NT2/D1 (cell line): ENCODE measurements at regions not wholly inside any gene's neighbourhood (a gene's known extent, or its start where the extent isn't known, plus 50 kb on each side); places are given as distances from the start of the nearest gene placed in this dataset.
"Not testable (repeated sequence)": the region's sequence is repeated elsewhere in the genome, so short reads cannot be mapped to it uniquely, and the experiment has no call there.

ENCODE experiments used
- DNase-seq: peaks from one replicate; pipeline ENCODE4 v3.0.0-alpha.2; 2011; ENCODE audit warnings: low read depth, low spot score
- H3K27me3 ChIP-seq: 2 replicates; pipeline ENCODE4 v1.6.0; 2011; ENCODE audit warnings: mild to moderate bottlenecking; ENCODE audit not compliant: insufficient read length, insufficient read depth
- H3K36me3 ChIP-seq: 2 replicates; pipeline ENCODE4 v1.6.1; 2011; ENCODE audit warnings: mild to moderate bottlenecking, low read length, mixed read lengths; ENCODE audit not compliant: insufficient read depth, insufficient read length
- H3K4me1 ChIP-seq: 2 replicates; pipeline ENCODE4 v1.5.1; 2011; ENCODE audit not compliant: insufficient read depth, insufficient read length
- H3K4me3 ChIP-seq: 2 replicates; pipeline ENCODE4 v1.5.1; 2011; ENCODE audit warnings: low read depth; ENCODE audit not compliant: insufficient read length
- H3K9ac ChIP-seq: 2 replicates; pipeline ENCODE4 v1.6.0; 2011; ENCODE audit warnings: low read depth; ENCODE audit not compliant: insufficient read length
- H3K9me3 ChIP-seq: 2 replicates; pipeline ENCODE4 v1.5.1; 2011; ENCODE audit warnings: mild to moderate bottlenecking, low read length; ENCODE audit not compliant: insufficient read depth

DNA sequence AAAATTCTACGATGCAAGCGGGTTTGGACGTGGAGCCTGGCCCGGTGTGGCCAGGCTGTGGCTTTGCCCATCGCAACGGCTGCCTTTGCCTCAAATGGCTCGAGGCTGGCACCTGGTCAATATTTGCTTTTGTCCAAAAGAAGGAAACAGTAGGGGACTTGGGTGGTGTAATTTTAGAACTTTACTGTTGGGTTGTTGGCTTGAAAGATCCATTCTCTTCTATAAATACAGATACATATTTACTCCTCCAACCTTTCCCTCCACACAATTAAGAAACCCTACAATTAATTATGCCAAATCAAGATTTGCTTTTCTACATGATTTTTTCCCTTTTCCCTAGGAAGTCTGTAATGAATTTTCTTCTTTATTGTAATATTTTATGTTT is 249.0 kb upstream of the PLGLB2 start:
- not testable (repeated sequence) for H3K4me1 ChIP-seq, DNase-seq, H3K4me3 ChIP-seq, H3K9me3 ChIP-seq, H3K9ac ChIP-seq, H3K27me3 ChIP-seq, H3K36me3 ChIP-seq

DNA sequence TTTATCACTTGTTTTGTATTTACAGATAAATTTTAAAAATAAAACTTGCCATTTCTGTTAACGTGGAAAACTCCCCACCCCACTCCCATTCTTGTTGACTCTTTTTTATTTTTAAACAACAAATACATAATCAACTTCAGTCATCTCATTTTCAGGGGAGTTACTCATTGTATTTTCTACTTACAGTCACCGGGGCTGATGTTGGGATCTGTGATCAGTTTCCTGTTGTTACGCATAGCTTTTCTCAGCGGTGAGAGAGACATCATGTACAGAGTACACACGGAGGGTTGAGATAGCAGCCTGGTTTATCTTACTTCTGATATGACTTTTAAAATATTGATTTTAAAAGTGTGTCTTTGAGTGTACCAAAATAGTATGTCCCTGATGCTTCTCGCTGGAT is 248.0 kb upstream of the PLGLB2 start:
- DNase-seq, H3K4me3 ChIP-seq: not testable (repeated sequence)

DNA sequence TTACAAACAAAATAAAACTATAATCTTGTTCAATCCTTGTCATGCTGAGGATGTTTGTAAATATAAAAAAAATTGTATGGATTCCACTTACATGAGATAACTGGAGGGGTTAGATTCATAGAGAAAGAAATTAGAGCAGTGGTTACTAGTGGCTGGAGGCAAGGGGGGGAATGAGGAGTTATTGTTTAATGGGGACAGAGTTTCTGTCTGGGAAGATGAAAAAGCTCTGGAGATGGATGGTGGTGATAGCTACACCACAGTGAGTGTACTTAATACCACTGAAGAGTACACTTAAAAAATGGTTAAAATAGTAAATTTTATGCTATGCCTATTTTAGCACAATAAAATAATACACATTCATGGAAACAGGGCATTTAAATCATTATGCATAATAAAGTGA is 247.5 kb upstream of the PLGLB2 start:
- not testable (repeated sequence) for H3K4me3 ChIP-seq, H3K27me3 ChIP-seq, DNase-seq, H3K9me3 ChIP-seq, H3K4me1 ChIP-seq, H3K9ac ChIP-seq, H3K36me3 ChIP-seq

More for the DNA sequence above, 248.0 kb upstream of the PLGLB2 start:
- not testable (repeated sequence) for H3K9ac ChIP-seq, H3K4me1 ChIP-seq, H3K27me3 ChIP-seq, H3K36me3 ChIP-seq, H3K9me3 ChIP-seq

DNA sequence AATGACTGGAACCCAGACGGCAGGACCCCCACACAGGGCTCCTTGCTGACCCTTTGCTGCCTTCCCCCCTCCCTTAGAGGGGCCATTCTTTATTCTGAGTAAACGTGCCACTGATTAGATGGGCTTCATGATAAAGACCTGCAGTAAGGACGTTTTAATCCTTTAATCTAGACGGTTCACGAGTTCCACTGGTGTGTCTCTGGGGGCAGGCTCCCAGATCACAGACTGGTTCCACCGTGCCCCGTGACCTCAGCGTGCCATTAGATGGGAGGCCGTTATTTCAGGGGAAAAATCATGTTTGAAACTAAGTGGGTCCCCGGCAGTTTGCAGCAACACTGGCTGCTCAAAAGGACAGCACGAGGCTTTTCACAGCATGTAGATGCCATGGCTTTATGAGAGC is 246.9 kb upstream of the PLGLB2 start:
- H3K27me3 ChIP-seq, H3K4me3 ChIP-seq, DNase-seq, H3K9ac ChIP-seq, H3K9me3 ChIP-seq, H3K36me3 ChIP-seq, H3K4me1 ChIP-seq: not testable (repeated sequence)

DNA sequence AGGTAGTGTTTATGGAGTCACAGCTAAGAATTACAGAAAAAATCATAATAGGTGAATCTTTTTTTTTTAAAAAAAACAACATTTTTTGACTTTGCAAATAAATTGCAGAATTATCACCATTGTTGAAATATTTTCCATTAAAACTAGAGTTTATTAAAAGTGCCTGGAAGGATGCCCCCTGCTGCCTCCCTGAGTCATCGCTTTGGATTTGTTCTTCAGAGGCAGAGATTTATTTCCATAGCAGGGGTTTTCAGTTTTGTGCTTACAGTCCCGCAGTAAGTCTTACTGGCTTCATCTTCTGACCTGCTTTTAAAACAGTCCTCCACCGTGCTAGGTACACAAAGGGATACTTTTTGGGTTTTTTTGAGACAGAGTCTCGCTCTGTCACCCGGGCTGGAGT is 244.9 kb upstream of the PLGLB2 start:
- H3K27me3 ChIP-seq, H3K9me3 ChIP-seq, H3K9ac ChIP-seq, H3K36me3 ChIP-seq, H3K4me1 ChIP-seq, H3K4me3 ChIP-seq, DNase-seq: not testable (repeated sequence)

DNA sequence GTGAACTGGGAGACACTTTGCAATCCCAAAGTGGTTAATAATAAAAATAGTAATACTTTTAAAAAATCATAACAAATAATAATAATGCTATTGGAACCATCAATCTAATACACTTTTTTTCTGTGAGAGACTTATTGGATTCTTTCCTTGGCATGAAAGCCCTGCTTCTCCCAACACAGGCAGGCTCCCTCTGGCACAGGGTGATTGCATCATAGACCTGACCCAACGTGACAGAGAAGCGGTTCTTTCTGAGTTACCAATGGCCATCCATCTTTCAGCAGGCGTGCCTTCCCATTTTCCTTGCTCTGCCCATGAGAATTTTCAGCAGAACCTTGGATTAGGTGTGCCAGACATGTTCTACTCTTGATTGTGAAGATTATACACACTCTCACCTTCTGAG is 242.6 kb upstream of the PLGLB2 start:
- not testable (repeated sequence) for H3K36me3 ChIP-seq, DNase-seq, H3K4me1 ChIP-seq, H3K27me3 ChIP-seq, H3K9me3 ChIP-seq, H3K9ac ChIP-seq, H3K4me3 ChIP-seq

DNA sequence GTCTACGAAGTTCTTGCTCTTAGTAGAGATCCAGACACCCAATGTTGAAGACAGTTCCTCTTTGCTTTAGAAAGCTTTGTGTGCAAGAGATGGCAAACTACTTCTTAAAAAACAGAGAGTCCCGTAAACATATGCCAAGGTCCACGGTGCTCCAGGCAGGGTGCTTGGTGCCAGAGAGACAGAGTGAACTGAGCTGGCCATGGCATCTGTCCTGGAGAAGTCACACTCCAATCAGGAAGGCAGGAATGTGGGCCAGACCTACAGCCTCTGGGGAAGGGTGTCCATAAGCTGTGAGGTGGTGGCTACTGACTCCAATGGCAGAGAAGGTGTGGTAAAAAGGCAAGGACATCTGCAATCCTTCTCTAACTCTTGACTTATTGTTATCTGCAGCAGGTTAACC is 242.0 kb upstream of the PLGLB2 start:
- H3K9me3 ChIP-seq, H3K27me3 ChIP-seq, H3K4me3 ChIP-seq, H3K4me1 ChIP-seq, H3K9ac ChIP-seq, DNase-seq, H3K36me3 ChIP-seq: not testable (repeated sequence)

DNA sequence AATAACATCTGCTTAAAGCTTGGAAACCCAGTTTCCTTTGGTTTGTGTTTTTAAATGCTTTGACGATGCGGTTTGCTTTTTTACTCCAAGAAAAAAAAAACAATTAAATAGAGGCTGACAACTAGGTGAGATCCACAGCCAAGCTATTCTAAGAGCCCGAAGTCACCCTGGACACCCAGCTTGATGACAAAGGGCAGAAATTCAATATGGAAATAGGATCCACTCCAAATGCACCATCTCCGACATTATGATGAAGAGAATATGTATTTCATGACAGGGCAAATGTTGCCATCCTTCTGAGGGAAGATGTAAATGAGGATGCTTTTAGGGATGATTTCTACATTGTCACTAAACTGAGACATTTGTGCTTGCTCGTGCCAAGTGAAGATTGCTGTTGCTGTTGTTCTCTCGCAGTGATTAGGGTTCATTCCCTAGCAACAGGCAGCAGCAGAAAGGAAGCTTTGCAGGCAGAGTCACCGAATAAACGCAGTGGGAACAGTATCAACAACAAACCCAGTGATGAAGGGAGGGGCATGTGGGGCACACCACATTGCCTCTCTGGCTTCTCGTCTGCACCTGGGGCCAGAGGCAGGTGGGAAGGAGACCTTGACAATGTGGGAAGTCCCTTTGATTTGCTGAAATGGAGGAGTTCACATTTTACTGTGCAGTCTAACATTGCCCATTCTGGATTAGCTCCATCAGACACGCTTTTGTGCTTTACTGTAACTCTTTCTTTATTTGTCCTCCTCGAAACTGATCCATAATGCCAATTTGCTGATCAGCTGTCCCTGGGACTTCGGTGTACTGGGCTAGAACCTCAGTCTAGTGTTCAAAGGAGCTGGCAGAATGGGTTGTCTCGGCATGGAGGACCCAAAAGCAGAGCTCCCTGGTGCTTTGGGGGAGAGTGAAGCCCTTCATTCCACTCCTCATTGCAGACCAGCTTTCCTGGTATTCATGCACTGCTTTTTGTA is 240.2 kb upstream of the PLGLB2 start:
- DNase-seq, H3K9ac ChIP-seq, H3K4me3 ChIP-seq, H3K4me1 ChIP-seq, H3K9me3 ChIP-seq, H3K27me3 ChIP-seq, H3K36me3 ChIP-seq: not testable (repeated sequence)

DNA sequence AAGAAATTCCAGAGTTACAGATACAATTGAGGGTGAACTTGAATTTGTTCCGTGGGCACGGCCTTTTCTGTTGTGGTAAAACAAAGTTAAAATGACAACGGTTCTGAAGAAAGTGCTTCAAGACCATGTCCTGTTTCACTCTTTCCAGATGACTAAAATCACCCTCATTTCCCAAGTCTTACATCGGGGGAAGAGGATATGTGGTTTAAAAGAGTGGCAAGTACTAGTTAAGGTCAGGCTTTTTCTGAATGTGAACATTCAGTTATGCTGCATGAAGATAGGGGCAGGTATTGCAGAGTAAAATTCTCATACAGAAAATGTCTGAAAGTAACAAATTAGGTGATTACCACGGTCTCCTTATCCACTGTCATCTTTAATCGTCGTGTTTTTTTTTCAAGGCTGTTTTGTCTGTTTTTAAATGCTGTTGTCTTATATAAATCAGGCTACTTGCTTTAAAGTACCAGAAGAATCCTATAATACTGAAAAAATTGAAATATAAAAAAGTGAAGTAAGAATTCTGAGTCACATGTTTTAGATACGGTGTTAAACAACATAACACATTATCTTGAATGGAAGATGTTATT is 236.6 kb upstream of the PLGLB2 start:
- not testable (repeated sequence) for H3K9ac ChIP-seq, H3K4me3 ChIP-seq, H3K4me1 ChIP-seq, DNase-seq, H3K27me3 ChIP-seq, H3K9me3 ChIP-seq, H3K36me3 ChIP-seq

DNA sequence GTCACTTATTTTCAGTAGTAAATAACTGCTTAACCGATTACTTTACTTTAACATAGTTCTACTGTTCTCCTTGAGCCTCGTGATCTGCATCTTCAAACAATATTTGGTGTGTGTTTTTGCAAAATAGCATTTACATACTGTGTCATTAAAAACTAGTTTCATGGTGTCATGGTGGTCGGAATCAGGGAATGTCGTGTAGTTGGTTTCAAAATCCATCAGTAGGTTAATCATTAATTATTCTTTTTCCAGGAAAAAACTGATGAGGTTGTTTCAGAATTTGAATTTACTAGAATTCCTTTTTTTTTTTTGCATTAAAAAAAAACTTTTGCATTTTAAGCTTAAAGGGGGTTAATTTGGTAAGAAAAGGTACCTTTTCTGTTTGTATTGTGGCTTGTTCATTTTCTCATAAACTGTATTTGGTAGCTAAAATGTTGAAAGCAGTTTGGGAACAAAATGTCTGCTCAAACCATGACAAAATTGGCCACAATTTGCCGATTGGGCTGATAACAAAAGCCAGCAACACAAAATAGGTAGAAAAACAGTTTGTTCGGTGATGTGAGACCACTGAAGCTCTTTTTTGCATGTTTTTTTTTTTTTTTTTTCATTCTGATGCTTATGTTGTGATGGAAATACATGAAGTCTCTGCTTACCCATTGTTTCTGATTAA is 234.9 kb upstream of the PLGLB2 start:
- H3K9ac ChIP-seq, H3K9me3 ChIP-seq, H3K4me3 ChIP-seq, H3K4me1 ChIP-seq, DNase-seq, H3K36me3 ChIP-seq, H3K27me3 ChIP-seq: not testable (repeated sequence)

DNA sequence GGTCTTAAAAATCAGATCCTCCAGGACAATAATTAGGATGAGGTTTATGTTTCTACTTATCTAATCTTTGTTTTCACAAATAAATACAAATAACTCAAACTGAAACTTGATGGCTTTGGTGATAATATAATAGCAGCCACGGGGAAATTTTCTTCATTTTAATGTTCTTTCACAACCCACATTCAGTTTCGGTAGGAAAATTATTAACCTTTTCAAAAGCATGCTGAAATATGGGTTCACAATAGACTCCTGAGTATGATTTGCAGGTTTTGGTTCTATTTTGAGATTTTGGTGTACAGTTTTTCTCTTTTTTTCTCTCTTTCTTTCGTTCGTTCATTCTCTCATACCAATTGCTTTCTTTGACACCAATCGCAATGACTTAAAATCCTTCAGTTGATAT is 233.9 kb upstream of the PLGLB2 start:
- H3K27me3 ChIP-seq, H3K4me3 ChIP-seq, H3K9ac ChIP-seq, H3K4me1 ChIP-seq, H3K36me3 ChIP-seq, DNase-seq, H3K9me3 ChIP-seq: not testable (repeated sequence)

DNA sequence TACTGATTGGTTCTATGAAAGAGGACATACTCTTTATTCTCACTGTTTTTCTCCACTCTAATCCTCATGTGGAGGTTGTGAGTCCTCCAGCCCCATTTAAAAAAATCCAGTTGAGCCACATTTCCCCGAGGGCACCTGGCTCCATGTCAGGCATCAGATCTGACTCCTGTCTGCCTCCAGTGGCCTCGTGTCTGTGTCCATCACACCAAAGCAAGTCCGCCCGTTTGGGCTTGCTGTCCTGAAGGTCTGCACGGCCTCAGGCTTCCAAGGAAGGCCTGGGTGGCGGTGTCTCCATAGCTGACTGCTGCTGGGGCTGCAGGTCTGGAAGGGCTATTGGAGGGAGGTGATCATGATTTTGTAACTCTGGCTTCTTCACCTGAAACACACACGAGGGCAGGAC is 233.4 kb upstream of the PLGLB2 start:
- H3K36me3 ChIP-seq, H3K27me3 ChIP-seq, H3K9ac ChIP-seq, H3K4me1 ChIP-seq, H3K9me3 ChIP-seq, DNase-seq, H3K4me3 ChIP-seq: not testable (repeated sequence)
